NT2/D1 (cell line): ENCODE measurements at regions not wholly inside any gene's neighbourhood (a gene's known extent, or its start where the extent isn't known, plus 50 kb on each side); places are given as distances from the start of the nearest gene placed in this dataset.

Experiments
- YY1 ChIP-seq: IDR thresholded peaks from 2 replicates; pipeline ENCODE4 v1.6.1; 2011; ENCODE audit not compliant: insufficient read length, insufficient read depth
- ZNF274 ChIP-seq: IDR thresholded peaks from 2 replicates; pipeline ENCODE4 v1.6.1; 2011; ENCODE audit warnings: mild to moderate bottlenecking, low read depth, low read length

DNA sequence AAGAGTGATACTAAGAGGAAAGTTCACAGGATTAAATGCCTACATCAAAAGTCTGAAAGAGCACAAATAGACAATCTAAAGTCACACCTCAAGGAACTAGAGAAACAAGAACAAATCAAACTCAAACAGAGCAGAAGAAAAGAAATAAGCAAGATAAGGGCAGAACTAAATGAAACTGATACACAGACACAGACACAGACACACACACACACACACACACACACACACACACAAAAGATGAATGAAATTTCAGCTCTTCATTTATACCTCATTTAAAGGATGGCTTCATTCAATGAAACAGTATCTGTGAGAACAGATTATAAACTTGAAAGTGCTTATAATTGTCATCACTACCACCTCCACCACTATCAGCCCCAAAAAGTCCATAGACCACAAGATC is 428.9 kb downstream of the MBD2 start:
- no peak for TF ChIP-seq ZNF274
- TF ChIP-seq YY1 = no peak
